CD4-positive, alpha-beta memory T cell (primary cell): ENCODE measurements at regions not wholly inside any gene's neighbourhood (a gene's known extent, or its start where the extent isn't known, plus 50 kb on each side); places are given as distances from the start of the nearest gene placed in this dataset.

Experiments
- CTCF ChIA-PET: fragments of 350-600 bp; sonication (Branson Sonifier 250); formaldehyde crosslinking; loops from one replicate; lab custom pipeline; 2021; ENCODE audit warnings: inconsistent platforms; ENCODE audit not compliant: partially characterized antibody; lab: Charles Lee
- POLR2A ChIA-PET: fragments of 350-600 bp; sonication (Branson Sonifier 250); formaldehyde crosslinking; loops from one replicate; lab custom pipeline; 2021; ENCODE audit not compliant: partially characterized antibody; lab: Charles Lee
- DNase-seq, 5 donors: peaks; one replicate each; pipeline versions ENCODE4 v3.0.0 to v3.0.0-alpha.2; 2020 to 2022; ENCODE audit warnings: mixed read lengths in 1 of 5
- H3K27ac ChIP-seq: one replicate; pipeline ENCODE4 v1.7.0; 2013; ENCODE audit warnings: low read depth, low read length
- H3K27me3 ChIP-seq: 2 replicates; pipeline ENCODE4 v1.7.0; 2013; ENCODE audit warnings: mild to moderate bottlenecking, low read length, moderate library complexity; ENCODE audit not compliant: insufficient read depth
- H3K36me3 ChIP-seq: 2 replicates; pipeline ENCODE4 v1.7.0; 2013; ENCODE audit warnings: mild to moderate bottlenecking, low read length, moderate library complexity; ENCODE audit not compliant: insufficient read depth
- H3K4me1 ChIP-seq: 2 replicates; pipeline ENCODE4 v1.7.0; 2013; ENCODE audit warnings: mild to moderate bottlenecking, low read length, moderate library complexity; ENCODE audit not compliant: insufficient read depth
- H3K4me3 ChIP-seq, 2 donors: one replicate each; pipeline ENCODE4 v1.7.0; 2013; ENCODE audit warnings: low read length in 2 of 2, mild to moderate bottlenecking in 1 of 2
- H3K9me3 ChIP-seq, 2 donors: one replicate each; pipeline ENCODE4 v1.7.0; 2013; ENCODE audit warnings: low read length in 2 of 2, control low read depth in 1 of 2; ENCODE audit not compliant: control insufficient read depth in 1 of 2
- H3K27ac Mint-ChIP-seq, 7 donors: one replicate each; pipeline ENCODE4 v1.8.0; 2020 to 2021; ENCODE audit warnings: mixed read lengths in 7 of 7, mild to moderate bottlenecking in 6 of 7, inconsistent platforms in 3 of 7, moderate library complexity in 3 of 7
- H3K27me3 Mint-ChIP-seq, 2 donors: one replicate each; pipeline ENCODE4 v1.8.0; 2020 to 2021; ENCODE audit warnings: mixed read lengths in 2 of 2
- H3K36me3 Mint-ChIP-seq, 2 donors: one replicate each; pipeline ENCODE4 v1.8.0; 2020 to 2021; ENCODE audit warnings: mixed read lengths in 2 of 2, inconsistent platforms in 1 of 2, mild to moderate bottlenecking in 1 of 2
- H3K4me1 Mint-ChIP-seq, 4 donors: one replicate each; pipeline ENCODE4 v1.8.0; 2020 to 2021; ENCODE audit warnings: mixed read lengths in 4 of 4, mild to moderate bottlenecking in 1 of 4
- H3K4me3 Mint-ChIP-seq, 8 donors: one replicate each; pipeline ENCODE4 v1.8.0; 2020 to 2021; ENCODE audit warnings: mixed read lengths in 8 of 8, mild to moderate bottlenecking in 7 of 8, moderate library complexity in 6 of 8, inconsistent platforms in 3 of 8
- H3K9me3 Mint-ChIP-seq, 8 donors: one replicate each; pipeline ENCODE4 v1.8.0; 2020 to 2021; ENCODE audit warnings: mixed read lengths in 8 of 8, mild to moderate bottlenecking in 5 of 8, inconsistent platforms in 3 of 8, moderate library complexity in 1 of 8
- intact Hi-C: fragments of 100-400 bp; cut with micrococcal nuclease; formaldehyde crosslinking; loops from one replicate; pipeline ENCODE4 v1.15.1; 2023

- no peak overlapping the region for H3K27ac ChIP-seq
- H3K27me3 Mint-ChIP-seq, result no peaks in the 10 kb centered on the region
- DNase-seq, result no peak
- ChIA-PET CTCF (no interaction called here), POLR2A (no interaction called here)
- H3K27me3 ChIP-seq, result no peaks in the 10 kb centered on the region
- no peaks in the 10 kb centered on the region for H3K9me3 ChIP-seq
- peaks cover 0 to 1% (median 0%) of the 10 kb centered on the region in 4 donors for H3K4me1 Mint-ChIP-seq
- H3K4me1 ChIP-seq, result no peaks in the 10 kb centered on the region
- no peaks in the 10 kb centered on the region for H3K36me3 ChIP-seq
- no peaks in the 10 kb centered on the region for H3K36me3 Mint-ChIP-seq
- intact Hi-C loops, result no loop called here
- no peak overlapping the region for H3K4me3 ChIP-seq
- H3K9me3 Mint-ChIP-seq, result peaks cover 0 to 4% (median 2%) of the 10 kb centered on the region in 8 donors
- no peak overlapping the region for H3K4me3 Mint-ChIP-seq
- H3K27ac Mint-ChIP-seq, result no peak overlapping the region
Observed at GRCh38 chr1:193951984-193952383, 765.6 kb upstream of the B3GALT2 start.

DNA sequence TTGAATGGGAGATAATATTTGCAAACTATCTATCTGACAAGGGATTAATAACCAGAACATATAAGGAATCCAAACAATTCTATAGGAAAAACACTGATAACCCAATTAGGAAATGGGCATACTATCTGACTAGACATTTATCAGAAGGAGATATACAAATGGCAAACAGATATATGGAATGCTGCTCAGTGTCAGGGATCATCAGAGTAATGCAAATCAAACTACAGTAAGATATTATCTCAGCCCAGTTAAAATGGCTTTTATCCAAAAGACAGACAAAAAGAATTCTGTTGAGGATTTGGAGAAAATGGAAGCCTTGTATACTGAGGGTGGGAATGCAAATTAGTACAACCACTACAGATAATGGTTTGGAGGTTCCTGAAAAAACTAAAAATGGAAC lies 758.0 kb upstream of the B3GALT2 start:
- Mint-ChIP-seq H3K36me3 (peaks cover 0 to 3% of the 10 kb centered on the region in 2 donors), H3K4me3 (no peak overlapping the region), H3K27me3 (no peaks in the 10 kb centered on the region), H3K9me3 (peaks cover 0 to 17% (median 6%) of the 10 kb centered on the region in 8 donors), H3K4me1 (no peaks in the 10 kb centered on the region), H3K27ac (no peak overlapping the region)
- DNase-seq, result no peak
- H3K27ac ChIP-seq, result no peak overlapping the region
- H3K36me3 ChIP-seq, result no peaks in the 10 kb centered on the region
- no peak overlapping the region for H3K4me3 ChIP-seq
- intact Hi-C loops, result no loop called here
- ChIA-PET CTCF (no interaction called here), POLR2A (no interaction called here)
- H3K9me3 ChIP-seq, result no peaks in the 10 kb centered on the region
- no peaks in the 10 kb centered on the region for H3K27me3 ChIP-seq
- no peaks in the 10 kb centered on the region for H3K4me1 ChIP-seq

GRCh38 chr1:193940176-193940575 lies 753.8 kb upstream of the B3GALT2 start:
- intact Hi-C loops, result no loop called here
- H3K4me1 Mint-ChIP-seq, result no peaks in the 10 kb centered on the region
- H3K4me1 ChIP-seq, result no peaks in the 10 kb centered on the region
- no peak overlapping the region for H3K27ac Mint-ChIP-seq
- no peak overlapping the region for H3K27ac ChIP-seq
- ChIA-PET CTCF (no interaction called here), POLR2A (interaction anchor here (1.1 kb wide), 1 partner anchor 461 kb away, joined by 3 read pairs; no protein-coding TSS in a partner anchor)
- no peaks in the 10 kb centered on the region for H3K27me3 Mint-ChIP-seq
- H3K36me3 ChIP-seq, result no peaks in the 10 kb centered on the region
- H3K36me3 Mint-ChIP-seq, result peaks cover 0 to 3% of the 10 kb centered on the region in 2 donors
- no peak overlapping the region for H3K4me3 Mint-ChIP-seq
- no peaks in the 10 kb centered on the region for H3K9me3 ChIP-seq
- DNase-seq, result no peak
- H3K9me3 Mint-ChIP-seq, result peaks cover 0 to 7% (median 3%) of the 10 kb centered on the region in 8 donors
- no peaks in the 10 kb centered on the region for H3K27me3 ChIP-seq
- no peak overlapping the region for H3K4me3 ChIP-seq

GRCh38 chr1:193939585-193939984 lies 753.2 kb upstream of the B3GALT2 start:
- Mint-ChIP-seq H3K4me3 (no peak overlapping the region), H3K4me1 (no peaks in the 10 kb centered on the region), H3K27me3 (no peaks in the 10 kb centered on the region), H3K36me3 (peaks cover 0 to 3% of the 10 kb centered on the region in 2 donors), H3K9me3 (peaks cover 0 to 7% (median 3%) of the 10 kb centered on the region in 8 donors), H3K27ac (no peak overlapping the region)
- H3K27ac ChIP-seq, result no peak overlapping the region
- H3K4me3 ChIP-seq, result no peak overlapping the region
- no peak for DNase-seq
- intact Hi-C loops, result no loop called here
- no peaks in the 10 kb centered on the region for H3K36me3 ChIP-seq
- no peaks in the 10 kb centered on the region for H3K9me3 ChIP-seq
- no peaks in the 10 kb centered on the region for H3K4me1 ChIP-seq
- CTCF ChIA-PET, result no interaction called here
- H3K27me3 ChIP-seq, result no peaks in the 10 kb centered on the region
- POLR2A ChIA-PET, result interaction anchor here (1.1 kb wide), 1 partner anchor 461 kb away, joined by 3 read pairs; no protein-coding TSS in a partner anchor

- CTCF ChIA-PET, result no interaction called here
- no peak overlapping the region for H3K27ac Mint-ChIP-seq
Observed at GRCh38 chr1:193937308-193937707, 750.9 kb upstream of the B3GALT2 start.

GRCh38 chr1:193932979-193933378 lies 746.6 kb upstream of the B3GALT2 start:
- Mint-ChIP-seq H3K36me3 (no peaks in the 10 kb centered on the region), H3K4me3 (no peak overlapping the region), H3K27ac (peak overlapping the region in 2 of 7 donors; percentile 0 to 22), H3K9me3 (peaks cover 0 to 7% (median 4%) of the 10 kb centered on the region in 8 donors), H3K27me3 (no peaks in the 10 kb centered on the region), H3K4me1 (peaks cover 0 to 3% (median 2%) of the 10 kb centered on the region in 4 donors)
- H3K4me3 ChIP-seq, result no peak overlapping the region
- H3K4me1 ChIP-seq, result no peaks in the 10 kb centered on the region
- H3K27ac ChIP-seq, result no peak overlapping the region
- ChIA-PET CTCF (interaction anchor here (1.2 kb wide), 1 partner anchor 13 kb away, joined by 3 read pairs; no protein-coding TSS in a partner anchor), POLR2A (no interaction called here)
- no peak for DNase-seq
- intact Hi-C loops, result no loop called here
- no peaks in the 10 kb centered on the region for H3K9me3 ChIP-seq
- no peaks in the 10 kb centered on the region for H3K27me3 ChIP-seq
- no peaks in the 10 kb centered on the region for H3K36me3 ChIP-seq

More at GRCh38 chr1:193937308-193937707, 750.9 kb upstream of the B3GALT2 start:
- no peaks in the 10 kb centered on the region for H3K36me3 ChIP-seq
- Mint-ChIP-seq H3K4me1 (peaks cover 0 to 3% (median under 1%) of the 10 kb centered on the region in 4 donors), H3K36me3 (peaks cover 0 to 3% of the 10 kb centered on the region in 2 donors), H3K27me3 (no peaks in the 10 kb centered on the region), H3K9me3 (peaks cover 0 to 6% (median 0%) of the 10 kb centered on the region in 8 donors), H3K4me3 (no peak overlapping the region)
- no peaks in the 10 kb centered on the region for H3K4me1 ChIP-seq
- H3K4me3 ChIP-seq, result no peak overlapping the region
- intact Hi-C loops, result no loop called here
- H3K27me3 ChIP-seq, result no peaks in the 10 kb centered on the region
- POLR2A ChIA-PET, result no interaction called here
- DNase-seq, result no peak
- H3K27ac ChIP-seq, result no peak overlapping the region
- no peaks in the 10 kb centered on the region for H3K9me3 ChIP-seq

DNA sequence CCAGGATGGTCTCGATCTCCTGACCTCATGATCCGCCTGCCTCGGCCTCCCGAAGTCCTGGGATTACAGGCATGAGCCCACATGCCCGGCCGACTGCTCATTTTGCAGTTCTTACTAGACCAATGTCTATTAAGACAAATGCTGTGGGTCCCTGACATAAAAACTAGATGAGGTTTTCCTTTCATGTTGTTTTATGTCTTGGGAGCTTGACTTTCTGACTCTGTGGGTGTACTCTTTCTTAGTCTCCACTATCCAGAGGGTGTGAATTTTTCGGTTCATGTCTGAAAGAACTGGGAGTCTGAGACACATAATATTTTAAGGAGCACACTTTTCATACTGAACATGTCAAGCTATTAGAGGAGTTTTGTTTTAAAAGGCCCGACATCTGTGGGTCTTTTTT lies 744.9 kb upstream of the B3GALT2 start:
- Mint-ChIP-seq H3K4me3 (no peak overlapping the region), H3K36me3 (peaks cover 0 to 4% of the 10 kb centered on the region in 2 donors), H3K9me3 (peaks cover 0 to 13% (median 8%) of the 10 kb centered on the region in 8 donors), H3K27me3 (no peaks in the 10 kb centered on the region), H3K4me1 (peaks cover 0 to 3% (median 2%) of the 10 kb centered on the region in 4 donors), H3K27ac (no peak overlapping the region)
- Histone ChIP-seq H3K27ac (no peak overlapping the region), H3K4me1 (no peaks in the 10 kb centered on the region), H3K27me3 (no peaks in the 10 kb centered on the region), H3K9me3 (peaks cover 0 to 6% of the 10 kb centered on the region in 2 donors), H3K4me3 (no peak overlapping the region), H3K36me3 (no peaks in the 10 kb centered on the region)
- DNase-seq, result no peak
- POLR2A ChIA-PET, result no interaction called here
- intact Hi-C loops, result no loop called here
- CTCF ChIA-PET, result no interaction called here
